Duodenal mucosa (tissue), 2 donors: ENCODE measurements at regions not wholly inside any gene's neighbourhood (a gene's known extent, or its start where the extent isn't known, plus 50 kb on each side); places are given as distances from the start of the nearest gene placed in this dataset.

Experiments
- H3K27ac ChIP-seq: one replicate; pipeline ENCODE4 v1.7.0; 2013; ENCODE audit warnings: low read depth, low read length
- H3K27me3 ChIP-seq, 2 donors: one replicate each; pipeline ENCODE4 v1.7.0; 2013; ENCODE audit warnings: low read length in 2 of 2, control low read depth in 1 of 2; ENCODE audit not compliant: insufficient read depth in 2 of 2, control insufficient read depth in 1 of 2
- H3K36me3 ChIP-seq, 2 donors: one replicate each; pipeline ENCODE4 v1.7.0; 2013; ENCODE audit warnings: low read length in 2 of 2, control low read depth in 1 of 2; ENCODE audit not compliant: insufficient read depth in 2 of 2, control insufficient read depth in 1 of 2
- H3K4me1 ChIP-seq, 2 donors: one replicate each; pipeline ENCODE4 v1.7.0; 2013; ENCODE audit warnings: low read length in 2 of 2, control low read depth in 1 of 2; ENCODE audit not compliant: insufficient read depth in 2 of 2, control insufficient read depth in 1 of 2
- H3K4me3 ChIP-seq, 2 donors: one replicate each; pipeline ENCODE4 v1.7.0; 2013; ENCODE audit warnings: low read length in 2 of 2, low read depth in 1 of 2
- H3K9ac ChIP-seq, 2 donors: one replicate each; pipeline ENCODE4 v1.7.0; 2013; ENCODE audit warnings: low read length in 2 of 2, low read depth in 1 of 2
- H3K9me3 ChIP-seq, 2 donors: one replicate each; pipeline ENCODE4 v1.7.0; 2013; ENCODE audit warnings: low read length in 2 of 2, control low read depth in 1 of 2; ENCODE audit not compliant: control insufficient read depth in 1 of 2

GRCh38 chr12:91853350-91854127, 292.1 kb downstream of the BTG1 start:
- H3K27ac ChIP-seq: no peak overlapping the region
- no peaks in the 10 kb centered on the region for H3K27me3 ChIP-seq
- no peak overlapping the region for H3K9ac ChIP-seq

GRCh38 chr12:91852634-91853033, 293.0 kb downstream of the BTG1 start:
- no peaks in the 10 kb centered on the region for H3K4me1 ChIP-seq
- no peak overlapping the region for H3K9ac ChIP-seq
- no peak overlapping the region for H3K27ac ChIP-seq
- no peaks in the 10 kb centered on the region for H3K9me3 ChIP-seq
- H3K27me3 ChIP-seq: no peaks in the 10 kb centered on the region
- no peak overlapping the region for H3K4me3 ChIP-seq
- H3K36me3 ChIP-seq: no peaks in the 10 kb centered on the region

More at GRCh38 chr12:91853350-91854127, 292.1 kb downstream of the BTG1 start:
- no peaks in the 10 kb centered on the region for H3K36me3 ChIP-seq
- no peaks in the 10 kb centered on the region for H3K4me1 ChIP-seq
- H3K9me3 ChIP-seq: no peaks in the 10 kb centered on the region
- no peak overlapping the region for H3K4me3 ChIP-seq

GRCh38 chr12:91851741-91852477, 293.7 kb downstream of the BTG1 start:
- Histone ChIP-seq H3K4me1 (no peaks in the 10 kb centered on the region), H3K4me3 (no peak overlapping the region)

GRCh38 chr12:91846466-91847055, 299.1 kb downstream of the BTG1 start:
- Histone ChIP-seq H3K36me3 (no peaks in the 10 kb centered on the region), H3K9me3 (no peaks in the 10 kb centered on the region), H3K27ac (no peak overlapping the region), H3K4me3 (no peak overlapping the region), H3K4me1 (no peaks in the 10 kb centered on the region), H3K9ac (no peak overlapping the region), H3K27me3 (no peaks in the 10 kb centered on the region)

More at GRCh38 chr12:91851741-91852477, 293.7 kb downstream of the BTG1 start:
- H3K27me3 ChIP-seq: no peaks in the 10 kb centered on the region
- no peaks in the 10 kb centered on the region for H3K36me3 ChIP-seq
- H3K9ac ChIP-seq: no peak overlapping the region
- no peaks in the 10 kb centered on the region for H3K9me3 ChIP-seq
- H3K27ac ChIP-seq: no peak overlapping the region

GRCh38 chr12:91845365-91845764, 300.3 kb downstream of the BTG1 start:
- Histone ChIP-seq H3K27ac (no peak overlapping the region), H3K4me1 (no peaks in the 10 kb centered on the region), H3K9me3 (no peaks in the 10 kb centered on the region), H3K36me3 (no peaks in the 10 kb centered on the region), H3K27me3 (no peaks in the 10 kb centered on the region), H3K9ac (no peak overlapping the region), H3K4me3 (no peak overlapping the region)

- Histone ChIP-seq H3K36me3 (no peaks in the 10 kb centered on the region), H3K4me3 (no peak overlapping the region), H3K27me3 (no peaks in the 10 kb centered on the region), H3K4me1 (no peaks in the 10 kb centered on the region), H3K9ac (no peak overlapping the region), H3K27ac (no peak overlapping the region), H3K9me3 (no peaks in the 10 kb centered on the region)
Observed at GRCh38 chr12:91841822-91842221, 303.8 kb downstream of the BTG1 start.

GRCh38 chr12:91836696-91837095, 308.9 kb downstream of the BTG1 start:
- H3K36me3 ChIP-seq: no peaks in the 10 kb centered on the region
- no peaks in the 10 kb centered on the region for H3K27me3 ChIP-seq
- no peak overlapping the region for H3K4me3 ChIP-seq
- no peak overlapping the region for H3K9ac ChIP-seq
- H3K27ac ChIP-seq: no peak overlapping the region
- H3K4me1 ChIP-seq: no peaks in the 10 kb centered on the region
- H3K9me3 ChIP-seq: no peaks in the 10 kb centered on the region

- H3K4me1 ChIP-seq: no peaks in the 10 kb centered on the region
- H3K9me3 ChIP-seq: no peaks in the 10 kb centered on the region
- H3K27ac ChIP-seq: no peak overlapping the region
- H3K27me3 ChIP-seq: no peaks in the 10 kb centered on the region
- H3K4me3 ChIP-seq: no peak overlapping the region
- H3K36me3 ChIP-seq: no peaks in the 10 kb centered on the region
- H3K9ac ChIP-seq: no peak overlapping the region
Observed at GRCh38 chr12:91836264-91836663, 309.4 kb downstream of the BTG1 start.

- no peak overlapping the region for H3K4me3 ChIP-seq
- H3K27ac ChIP-seq: no peak overlapping the region
- no peaks in the 10 kb centered on the region for H3K4me1 ChIP-seq
- H3K27me3 ChIP-seq: no peaks in the 10 kb centered on the region
- no peaks in the 10 kb centered on the region for H3K36me3 ChIP-seq
- no peaks in the 10 kb centered on the region for H3K9me3 ChIP-seq
- H3K9ac ChIP-seq: no peak overlapping the region
Observed at GRCh38 chr12:91835693-91836092, 310.0 kb downstream of the BTG1 start.

- H3K27ac ChIP-seq: no peak overlapping the region
- H3K36me3 ChIP-seq: no peaks in the 10 kb centered on the region
- no peak overlapping the region for H3K4me3 ChIP-seq
- H3K9ac ChIP-seq: no peak overlapping the region
- no peaks in the 10 kb centered on the region for H3K4me1 ChIP-seq
- no peaks in the 10 kb centered on the region for H3K9me3 ChIP-seq
- H3K27me3 ChIP-seq: no peaks in the 10 kb centered on the region
Observed at GRCh38 chr12:91833780-91834359, 311.8 kb downstream of the BTG1 start.
